ENCODE measurements at regions not wholly inside any gene's neighbourhood (a gene's known extent, or its start where the extent isn't known, plus 50 kb on each side); places are given as distances from the start of the nearest gene placed in this dataset.

DNA sequence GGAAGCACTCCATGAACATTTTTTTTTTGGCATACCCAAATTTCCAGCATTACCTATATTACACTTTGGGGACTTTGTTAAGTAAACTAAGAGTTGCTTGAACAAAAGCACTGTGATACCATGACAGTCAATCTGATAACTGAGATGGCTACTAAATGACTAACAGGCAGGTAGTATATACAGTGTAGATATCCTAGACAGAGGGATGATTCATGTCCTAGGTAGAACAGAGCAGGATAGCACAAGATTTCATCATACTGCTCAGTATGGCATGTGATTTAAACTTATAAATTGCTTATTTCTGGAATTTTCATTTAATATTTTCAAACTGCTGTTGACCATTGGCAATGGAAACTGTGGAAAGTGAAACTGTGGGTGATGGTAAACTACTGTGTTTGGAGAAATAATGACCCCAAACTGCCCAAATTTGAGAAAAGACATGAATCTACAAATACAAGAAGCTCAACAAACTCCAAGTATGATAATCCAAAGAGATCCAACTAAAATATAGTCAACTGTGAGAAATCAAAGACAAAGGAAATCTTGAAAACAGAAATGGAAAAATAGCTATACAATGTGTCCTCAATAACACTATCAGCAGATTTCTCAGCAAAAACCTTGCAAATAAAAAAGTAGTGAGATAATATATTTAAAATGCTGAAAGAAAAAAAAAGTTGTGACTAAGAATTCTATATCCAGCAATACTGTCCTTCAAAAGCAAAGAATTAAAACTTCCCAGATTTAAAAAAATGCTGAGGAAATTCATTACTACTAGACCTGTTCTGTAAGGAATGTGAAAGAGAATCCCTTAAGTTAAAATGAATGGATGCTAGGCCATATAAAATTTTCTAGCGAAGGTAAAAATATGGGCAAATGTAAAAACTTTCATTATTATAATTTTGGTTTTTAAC lies 410.4 kb downstream of the DUSP10 start:
- H3K9ac ChIP-seq (replicated peaks; ENCODE audit: extremely low read depth, insufficient read depth, low read length), result no peak overlapping the region
- H4K20me1 ChIP-seq (replicated peaks; ENCODE audit: control insufficient read depth, extremely low read depth, insufficient read depth, low read length), result no peaks in the 10 kb centered on the region
- H3K79me2 ChIP-seq (ENCODE audit: control insufficient read depth, insufficient read depth, low read length), result no peaks in the 10 kb centered on the region
- H3K4me1 ChIP-seq (ENCODE audit: control insufficient read depth, extremely low read depth, insufficient read depth, low read length), result no peaks in the 10 kb centered on the region
- BruUV-seq (replicated peaks), result no TSS peak
- no peak for FAIRE-seq
- no peak overlapping the region for H3K4me2 ChIP-seq (ENCODE audit: insufficient read depth, low read length)
- no peaks in the 10 kb centered on the region for H3K27me3 ChIP-seq (ENCODE audit: control insufficient read depth in 2 of 2, insufficient read depth in 2 of 2, low read length in 2 of 2)
- ChIA-PET CTCF (no interaction called here), POLR2A (no interaction called here)
- intact Hi-C loops (cut with micrococcal nuclease), result no loop called here
- H3K9me1 ChIP-seq (replicated peaks; ENCODE audit: control insufficient read depth, extremely low read depth, insufficient read depth, low read length), result no peaks in the 10 kb centered on the region
- H3K9me3 ChIP-seq (replicated peaks; ENCODE audit: control insufficient read depth, insufficient read depth, low read length), result no peaks in the 10 kb centered on the region
- H3K4me3 ChIP-seq (replicated peaks in 1 of 3; ENCODE audit: insufficient read depth in 1 of 3, low read depth in 1 of 3, low read length in 3 of 3), result no peak overlapping the region
- no peak overlapping the region for H2AFZ ChIP-seq (ENCODE audit: low read depth, low read length)
- dilution Hi-C loops (cut with MboI; ENCODE audit: extremely low pct_ligation_motif_present, low sequenced_read_pairs), result no loop called here
- no peak overlapping the region for H3K27ac ChIP-seq (ENCODE audit: insufficient read depth, low read depth, low read length)
- no peaks in the 10 kb centered on the region for H3K36me3 ChIP-seq (ENCODE audit: control insufficient read depth in 2 of 2, extremely low read depth in 1 of 2, insufficient read depth in 2 of 2, low read length in 2 of 2)
- no peak for DNase-seq (ENCODE audit: low read depth, low spot score)
- no peak for TF ChIP-seq POLR2A (IDR thresholded peaks at IDR 0.05; ENCODE audit: low read depth, low read length)
- TF ChIP-seq, protein P1, sequence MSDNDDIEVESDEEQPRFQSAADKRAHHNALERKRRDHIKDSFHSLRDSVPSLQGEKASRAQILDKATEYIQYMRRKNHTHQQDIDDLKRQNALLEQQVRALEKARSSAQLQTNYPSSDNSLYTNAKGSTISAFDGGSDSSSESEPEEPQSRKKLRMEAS (IDR thresholded peaks at IDR 0.05; ENCODE audit: insufficient read depth, insufficient read length), result no peak

DNA sequence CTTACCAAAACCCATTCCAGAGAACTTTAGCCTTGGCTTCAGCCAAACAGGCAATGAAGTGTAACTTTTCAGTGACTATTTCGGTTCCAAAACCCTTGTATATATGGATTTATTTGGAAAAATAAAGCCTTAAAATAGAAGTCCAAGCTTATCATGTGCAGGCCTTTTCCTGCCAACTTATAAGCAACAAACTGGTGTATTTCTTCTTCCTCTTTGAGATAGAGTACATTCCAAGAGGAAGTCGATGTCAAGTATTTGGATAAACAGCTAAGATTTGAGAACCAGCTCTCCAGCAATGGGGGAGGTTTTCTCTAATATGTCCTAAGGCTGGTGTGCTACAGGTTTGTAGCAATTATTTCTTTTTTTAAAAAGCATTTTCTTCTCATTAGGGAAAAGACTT lies 407.8 kb downstream of the DUSP10 start:
- no peaks in the 10 kb centered on the region for H3K36me3 ChIP-seq (ENCODE audit: control insufficient read depth in 2 of 2, extremely low read depth in 1 of 2, insufficient read depth in 2 of 2, low read length in 2 of 2)
- dilution Hi-C loops (cut with MboI; ENCODE audit: extremely low pct_ligation_motif_present, low sequenced_read_pairs), result no loop called here
- H3K79me2 ChIP-seq (ENCODE audit: control insufficient read depth, insufficient read depth, low read length), result no peaks in the 10 kb centered on the region
- no peak overlapping the region for H3K4me3 ChIP-seq (replicated peaks in 1 of 3; ENCODE audit: insufficient read depth in 1 of 3, low read depth in 1 of 3, low read length in 3 of 3)
- H2AFZ ChIP-seq (ENCODE audit: low read depth, low read length), result no peak overlapping the region
- intact Hi-C loops (cut with micrococcal nuclease), result no loop called here
- no peak overlapping the region for H3K27ac ChIP-seq (ENCODE audit: insufficient read depth, low read depth, low read length)
- no TSS peak for BruUV-seq (replicated peaks)
- FAIRE-seq (no peak), DNase-seq (ENCODE audit: low read depth, low spot score) (peak; percentile 39)
- H3K4me1 ChIP-seq (ENCODE audit: control insufficient read depth, extremely low read depth, insufficient read depth, low read length), result no peaks in the 10 kb centered on the region
- no peaks in the 10 kb centered on the region for H3K9me3 ChIP-seq (replicated peaks; ENCODE audit: control insufficient read depth, insufficient read depth, low read length)
- TF ChIP-seq JUN (IDR thresholded peaks at IDR 0.05; ENCODE audit: borderline replicate concordance, insufficient read depth, insufficient read length, low read depth) (no peak), GATA2 (IDR thresholded peaks at IDR 0.05; ENCODE audit: insufficient read depth, insufficient read length, low read depth, low read length) (no peak), POLR2AphosphoS5 (IDR thresholded peaks at IDR 0.05; ENCODE audit: insufficient read depth, low read depth, low read length) (no peak), POLR2A (IDR thresholded peaks at IDR 0.05; ENCODE audit: low read depth, low read length) (no peak), MYC (IDR thresholded peaks at IDR 0.05; ENCODE audit: low read depth, low read length) (no peak), EZH2 (IDR thresholded peaks at IDR 0.05; ENCODE audit: borderline replicate concordance, low read depth, low read length, severe bottlenecking) (no peak), FOS (IDR thresholded peaks at IDR 0.05; ENCODE audit: borderline replicate concordance, insufficient read depth, low read length) (no peak)
- TF ChIP-seq, protein P2, sequence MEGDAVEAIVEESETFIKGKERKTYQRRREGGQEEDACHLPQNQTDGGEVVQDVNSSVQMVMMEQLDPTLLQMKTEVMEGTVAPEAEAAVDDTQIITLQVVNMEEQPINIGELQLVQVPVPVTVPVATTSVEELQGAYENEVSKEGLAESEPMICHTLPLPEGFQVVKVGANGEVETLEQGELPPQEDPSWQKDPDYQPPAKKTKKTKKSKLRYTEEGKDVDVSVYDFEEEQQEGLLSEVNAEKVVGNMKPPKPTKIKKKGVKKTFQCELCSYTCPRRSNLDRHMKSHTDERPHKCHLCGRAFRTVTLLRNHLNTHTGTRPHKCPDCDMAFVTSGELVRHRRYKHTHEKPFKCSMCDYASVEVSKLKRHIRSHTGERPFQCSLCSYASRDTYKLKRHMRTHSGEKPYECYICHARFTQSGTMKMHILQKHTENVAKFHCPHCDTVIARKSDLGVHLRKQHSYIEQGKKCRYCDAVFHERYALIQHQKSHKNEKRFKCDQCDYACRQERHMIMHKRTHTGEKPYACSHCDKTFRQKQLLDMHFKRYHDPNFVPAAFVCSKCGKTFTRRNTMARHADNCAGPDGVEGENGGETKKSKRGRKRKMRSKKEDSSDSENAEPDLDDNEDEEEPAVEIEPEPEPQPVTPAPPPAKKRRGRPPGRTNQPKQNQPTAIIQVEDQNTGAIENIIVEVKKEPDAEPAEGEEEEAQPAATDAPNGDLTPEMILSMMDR (IDR thresholded peaks at IDR 0.05; ENCODE audit: extremely low read depth in 1 of 2, insufficient read depth in 1 of 2, low read depth in 1 of 2, low read length in 2 of 2), result no peak
- TF ChIP-seq, protein P1 (IDR thresholded peaks at IDR 0.05; ENCODE audit: insufficient read depth, insufficient read length), result no peak
- H4K20me1 ChIP-seq (replicated peaks; ENCODE audit: control insufficient read depth, extremely low read depth, insufficient read depth, low read length), result no peaks in the 10 kb centered on the region
- no peaks in the 10 kb centered on the region for H3K27me3 ChIP-seq (ENCODE audit: control insufficient read depth in 2 of 2, insufficient read depth in 2 of 2, low read length in 2 of 2)
- POLR2A ChIA-PET, result no interaction called here
- CTCF ChIA-PET, result interaction anchor here (1.4 kb wide), 1 partner anchor 70 kb away, joined by 3 read pairs; no protein-coding TSS in a partner anchor
- no peak overlapping the region for H3K9ac ChIP-seq (replicated peaks; ENCODE audit: extremely low read depth, insufficient read depth, low read length)
- H3K4me2 ChIP-seq (ENCODE audit: insufficient read depth, low read length), result no peak overlapping the region
- no peaks in the 10 kb centered on the region for H3K9me1 ChIP-seq (replicated peaks; ENCODE audit: control insufficient read depth, extremely low read depth, insufficient read depth, low read length)
